PC-9 (cell line): ENCODE measurements at regions not wholly inside any gene's neighbourhood (a gene's known extent, or its start where the extent isn't known, plus 50 kb on each side); places are given as distances from the start of the nearest gene placed in this dataset.

Source experiments
- BruUV-seq: library from RNA; stranded (reverse); fragments of 400-500 nt; replicated peaks from 2 replicates; lab custom pipeline; 2021; lab: Mats Ljungman, UMichigan
- CTCF ChIA-PET: fragments of 300-600 bp; sonication (Branson Sonifier 250); formaldehyde crosslinking; loops from one replicate; lab custom pipeline; 2022; ENCODE audit warnings: antibody characterized with exemption; lab: Charles Lee
- POLR2A ChIA-PET: fragments of 300-600 bp; sonication (Branson Sonifier 250); formaldehyde crosslinking; loops from one replicate; lab custom pipeline; 2022; ENCODE audit warnings: antibody characterized with exemption; ENCODE audit not compliant: unreplicated experiment; lab: Charles Lee
- DNase-seq, 2 experiments: peaks; one replicate each; pipeline versions ENCODE4 v3.0.0 to v3.0.0-alpha.2; 2015 to 2022; ENCODE audit warnings: mixed read lengths in 1 of 2
- H2AFZ ChIP-seq: fragments of 200-600 bp; sonication (generic); 2 replicates; pipeline ENCODE4 v1.8.1; 2017; ENCODE audit warnings: antibody characterized with exemption
- H3F3A ChIP-seq: fragments of 200-600 bp; sonication (generic); 2 replicates; pipeline ENCODE4 v1.8.1; 2017; ENCODE audit warnings: antibody characterized with exemption, mild to moderate bottlenecking, low read depth; ENCODE audit not compliant: insufficient read depth
- H3K27ac ChIP-seq: fragments of 200-600 bp; sonication (generic); 2 replicates; pipeline ENCODE4 v1.6.1; 2016; ENCODE audit warnings: mixed run types
- H3K27me3 ChIP-seq: fragments of 200-600 bp; sonication (generic); 2 replicates; pipeline ENCODE4 v1.6.1; 2016; ENCODE audit warnings: low read depth, mixed run types; ENCODE audit not compliant: insufficient read depth
- H3K36me3 ChIP-seq: fragments of 200-600 bp; sonication (generic); 2 replicates; pipeline ENCODE4 v1.6.1; 2016; ENCODE audit warnings: low read depth, mixed run types
- H3K4me1 ChIP-seq: fragments of 200-600 bp; sonication (generic); replicated peaks from 2 replicates; pipeline ENCODE4 v1.6.1; 2016; ENCODE audit warnings: mixed run types; ENCODE audit not compliant: insufficient read depth
- H3K4me2 ChIP-seq: fragments of 200-600 bp; sonication (generic); 2 replicates; pipeline ENCODE4 v1.6.1; 2017; ENCODE audit warnings: mixed run types
- H3K4me3 ChIP-seq: fragments of 200-600 bp; sonication (generic); 2 replicates; pipeline ENCODE4 v1.6.1; 2016; ENCODE audit warnings: mixed run types
- H3K79me2 ChIP-seq: fragments of 200-600 bp; sonication (generic); 2 replicates; pipeline ENCODE4 v1.6.1; 2017; ENCODE audit warnings: low read depth, mixed run types
- H3K9me2 ChIP-seq: fragments of 200-600 bp; sonication (generic); 2 replicates; pipeline ENCODE4 v1.8.1; 2017; ENCODE audit warnings: mild to moderate bottlenecking; ENCODE audit not compliant: insufficient read depth
- H3K9me3 ChIP-seq: fragments of 200-600 bp; sonication (generic); 2 replicates; pipeline ENCODE4 v1.8.1; 2016; ENCODE audit warnings: low read depth; ENCODE audit not compliant: insufficient read depth
- H4K20me1 ChIP-seq: fragments of 200-600 bp; sonication (generic); 2 replicates; pipeline ENCODE4 v1.8.1; 2017; ENCODE audit not compliant: insufficient read depth
- EZH2 ChIP-seq: fragments of 200-600 bp; sonication (generic); IDR thresholded peaks from 2 replicates; pipeline ENCODE4 v1.8.0; 2017; ENCODE audit warnings: antibody characterized with exemption, low read depth
- intact Hi-C: fragments of 100-400 bp; cut with micrococcal nuclease; formaldehyde crosslinking; loops from one replicate; pipeline ENCODE4 v1.10.0; 2022; ENCODE audit not compliant: unreplicated experiment
- TF ChIP-seq, protein P1 (sequence below): fragments of 200-600 bp; sonication (generic); conservative IDR thresholded peaks from 2 replicates; pipeline ENCODE4 v1.6.1; 2017; ENCODE audit warnings: mixed run types, antibody characterized with exemption, mild to moderate bottlenecking, moderate library complexity

DNA sequence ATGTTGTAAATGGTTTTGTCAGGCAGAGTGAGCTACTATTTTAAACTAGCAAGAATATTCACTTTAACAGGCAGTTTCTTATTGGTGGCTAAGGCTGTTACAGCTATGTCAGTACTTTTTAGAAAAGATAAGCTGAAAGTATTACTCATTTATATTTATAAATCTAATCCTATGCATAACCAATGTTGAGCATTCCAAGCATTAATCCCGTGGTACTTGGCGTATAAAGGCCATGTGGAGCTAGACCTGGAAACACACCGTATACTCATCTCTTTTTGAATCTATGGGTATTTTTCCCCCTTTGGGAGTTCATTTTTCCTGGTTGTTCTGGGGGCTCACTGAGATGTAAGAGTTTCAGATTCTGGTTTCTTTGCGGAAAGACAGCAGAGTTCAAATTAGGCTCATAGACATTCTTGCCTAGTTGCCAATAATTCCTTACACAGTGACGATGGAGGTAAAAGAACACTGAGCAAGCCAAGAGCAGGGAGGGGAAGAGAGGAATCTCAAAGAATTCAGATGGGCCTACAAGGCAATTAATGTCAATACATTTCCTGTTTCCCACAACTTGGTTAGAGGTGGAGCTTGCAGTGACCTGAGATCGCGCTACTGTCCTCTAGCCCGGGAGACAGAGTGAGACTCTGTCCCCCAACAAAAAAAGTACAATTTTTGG, 211.5 kb downstream of the SOX4 start:
- no peak for DNase-seq
- no peaks in the 10 kb centered on the region; the same call in 1 of the 2 replicates for H3F3A ChIP-seq
- no peaks in the 10 kb centered on the region for H3K9me2 ChIP-seq
- H3K36me3 ChIP-seq, result no peaks in the 10 kb centered on the region
- no peak overlapping the region for H2AFZ ChIP-seq
- H3K27me3 ChIP-seq, result no peaks in the 10 kb centered on the region
- H3K27ac ChIP-seq, result no peak overlapping the region
- TF ChIP-seq, protein P1, sequence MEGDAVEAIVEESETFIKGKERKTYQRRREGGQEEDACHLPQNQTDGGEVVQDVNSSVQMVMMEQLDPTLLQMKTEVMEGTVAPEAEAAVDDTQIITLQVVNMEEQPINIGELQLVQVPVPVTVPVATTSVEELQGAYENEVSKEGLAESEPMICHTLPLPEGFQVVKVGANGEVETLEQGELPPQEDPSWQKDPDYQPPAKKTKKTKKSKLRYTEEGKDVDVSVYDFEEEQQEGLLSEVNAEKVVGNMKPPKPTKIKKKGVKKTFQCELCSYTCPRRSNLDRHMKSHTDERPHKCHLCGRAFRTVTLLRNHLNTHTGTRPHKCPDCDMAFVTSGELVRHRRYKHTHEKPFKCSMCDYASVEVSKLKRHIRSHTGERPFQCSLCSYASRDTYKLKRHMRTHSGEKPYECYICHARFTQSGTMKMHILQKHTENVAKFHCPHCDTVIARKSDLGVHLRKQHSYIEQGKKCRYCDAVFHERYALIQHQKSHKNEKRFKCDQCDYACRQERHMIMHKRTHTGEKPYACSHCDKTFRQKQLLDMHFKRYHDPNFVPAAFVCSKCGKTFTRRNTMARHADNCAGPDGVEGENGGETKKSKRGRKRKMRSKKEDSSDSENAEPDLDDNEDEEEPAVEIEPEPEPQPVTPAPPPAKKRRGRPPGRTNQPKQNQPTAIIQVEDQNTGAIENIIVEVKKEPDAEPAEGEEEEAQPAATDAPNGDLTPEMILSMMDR, result no peak
- TF ChIP-seq EZH2, result no peak
- H3K9me3 ChIP-seq, result no peaks in the 10 kb centered on the region
- no peaks in the 10 kb centered on the region for H3K79me2 ChIP-seq
- POLR2A ChIA-PET, result interaction anchor here (0.6 kb wide), 1 partner anchor 109 kb away, joined by 11 read pairs; no protein-coding TSS in a partner anchor
- no TSS peak for BruUV-seq
- CTCF ChIA-PET, result no interaction called here
- intact Hi-C loops, result loop anchor here (5.0 to 10.0 kb wide), 3 partner anchors 73 to 213 kb away; partner anchors contain the start of gene SOX4
- H3K4me3 ChIP-seq, result no peak overlapping the region
- H4K20me1 ChIP-seq, result no peaks in the 10 kb centered on the region
- H3K4me1 ChIP-seq, result peaks cover 26% of the 10 kb centered on the region
- no peak overlapping the region for H3K4me2 ChIP-seq

DNA sequence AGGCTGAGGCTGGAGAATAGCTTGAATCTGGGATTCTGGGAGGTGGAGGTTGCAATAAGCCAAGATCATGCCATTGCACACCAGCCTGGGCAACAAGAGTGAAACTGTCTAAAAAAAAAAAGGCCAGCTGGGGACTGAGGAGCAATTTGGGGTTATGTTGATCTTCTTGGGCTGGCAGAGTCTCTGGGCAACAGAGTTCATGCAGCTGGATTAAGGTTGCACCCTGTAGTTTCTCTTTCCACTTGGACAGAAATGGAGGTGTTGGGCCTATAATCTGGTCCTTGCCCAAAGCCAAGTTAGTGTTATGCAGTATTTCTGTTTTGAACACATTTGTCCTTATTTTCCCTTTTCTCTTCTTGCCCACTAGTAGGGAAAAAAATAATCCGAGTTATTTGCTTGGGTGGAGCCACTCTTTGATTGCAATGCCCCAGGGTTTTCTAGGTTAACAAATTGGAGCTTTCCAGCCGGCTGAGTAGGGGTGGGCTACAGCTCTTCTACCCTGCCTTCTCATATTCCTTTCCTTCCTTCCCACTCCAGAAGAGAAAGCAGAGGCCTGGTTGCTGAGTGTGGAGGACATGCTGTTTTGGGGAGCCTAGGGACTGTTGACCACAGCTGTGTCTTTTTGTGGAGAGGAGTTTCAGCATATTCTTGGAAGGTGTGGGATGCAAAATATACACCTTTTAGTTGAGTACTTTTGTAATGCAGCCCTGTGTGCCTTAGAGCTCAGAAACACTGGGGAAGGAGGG, 213.9 kb downstream of the SOX4 start:
- Histone ChIP-seq H2AFZ (no peak overlapping the region), H3K36me3 (no peaks in the 10 kb centered on the region), H3K27ac (no peak overlapping the region), H3K4me2 (no peak overlapping the region), H4K20me1 (no peaks in the 10 kb centered on the region), H3F3A (no peaks in the 10 kb centered on the region; the same call in 1 of the 2 replicates), H3K4me3 (no peak overlapping the region), H3K9me2 (no peaks in the 10 kb centered on the region), H3K79me2 (no peaks in the 10 kb centered on the region), H3K9me3 (no peaks in the 10 kb centered on the region), H3K4me1 (peaks cover 5% of the 10 kb centered on the region; the same call in 1 of the 2 replicates), H3K27me3 (no peaks in the 10 kb centered on the region)
- DNase-seq, result no peak
- intact Hi-C loops, result loop anchor here (10.0 kb wide), 1 partner anchor 143 kb away; no protein-coding TSS in a partner anchor
- POLR2A ChIA-PET, result interaction anchor here (0.6 kb wide), 1 partner anchor 69 kb away, joined by 6 read pairs; no protein-coding TSS in a partner anchor
- TF ChIP-seq, protein P1, result no peak
- no peak for TF ChIP-seq EZH2
- CTCF ChIA-PET, result no interaction called here
- no TSS peak for BruUV-seq

DNA sequence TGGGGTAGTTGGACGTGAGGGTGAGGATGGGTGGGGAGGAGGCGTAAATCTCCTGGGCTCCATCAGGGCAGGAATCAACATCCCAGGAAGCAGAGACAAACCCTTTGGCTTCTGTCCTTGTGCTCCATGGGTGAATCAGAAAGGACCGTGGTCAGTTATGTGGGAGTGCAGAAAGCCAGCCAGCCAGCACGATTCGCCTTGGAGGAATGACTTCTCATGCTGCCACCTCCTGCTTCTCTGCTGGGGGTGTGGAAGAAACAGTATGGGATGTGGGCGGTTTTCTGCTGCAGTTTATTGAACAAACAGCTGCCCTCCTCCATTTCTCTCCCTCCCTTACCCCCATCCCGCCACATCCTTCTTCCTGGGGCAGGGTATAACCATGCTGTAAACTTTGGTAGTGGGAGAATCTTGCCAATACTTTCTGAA, 214.5 kb downstream of the SOX4 start:
- Histone ChIP-seq H2AFZ (no peak overlapping the region), H3K36me3 (no peaks in the 10 kb centered on the region), H3K79me2 (no peaks in the 10 kb centered on the region), H3K9me3 (no peaks in the 10 kb centered on the region), H3K9me2 (no peaks in the 10 kb centered on the region), H3F3A (no peaks in the 10 kb centered on the region; the same call in 1 of the 2 replicates), H3K4me1 (peaks cover 5% of the 10 kb centered on the region; the same call in 1 of the 2 replicates), H3K27me3 (no peaks in the 10 kb centered on the region), H4K20me1 (no peaks in the 10 kb centered on the region), H3K4me3 (no peak overlapping the region), H3K27ac (no peak overlapping the region), H3K4me2 (no peak overlapping the region)
- TF ChIP-seq EZH2, result no peak
- TF ChIP-seq, protein P1, result no peak
- BruUV-seq, result no TSS peak
- DNase-seq, result peak in 1 of 2 experiments; percentile 18
- POLR2A ChIA-PET, result interaction anchor here (0.6 to 0.7 kb wide), 2 partner anchors 70 to 236 kb away, joined by 6 to 14 read pairs; no protein-coding TSS in a partner anchor
- CTCF ChIA-PET, result interaction anchor here (0.6 kb wide), 1 partner anchor 1087 kb away, joined by 5 read pairs; no protein-coding TSS in a partner anchor
- intact Hi-C loops, result loop anchor here (10.0 kb wide), 1 partner anchor 143 kb away; no protein-coding TSS in a partner anchor
